GM12878 (cell line): ENCODE measurements at regions not wholly inside any gene's neighbourhood (a gene's known extent, or its start where the extent isn't known, plus 50 kb on each side); places are given as distances from the start of the nearest gene placed in this dataset.

Experiments used
- EZH2 ChIP-seq: IDR thresholded peaks from 2 replicates; pipeline ENCODE4 v1.6.1; 2012; ENCODE audit warnings: low read depth, mild to moderate bottlenecking, control low read depth, inconsistent platforms, low read length, borderline replicate concordance; ENCODE audit not compliant: control insufficient read depth
- HDGF ChIP-seq: fragments of 450-650 bp; IDR thresholded peaks from 2 replicates; pipeline ENCODE4 v1.6.1; 2016; ENCODE audit warnings: antibody characterized with exemption
- TF ChIP-seq, protein P1 (sequence below): IDR thresholded peaks from 2 replicates; pipeline ENCODE4 v1.6.1; 2012; ENCODE audit warnings: mild to moderate bottlenecking, low read depth, low read length
- TF ChIP-seq, protein P2 (sequence below), 3 experiments: IDR thresholded peaks in 2 of 3; conservative IDR thresholded peaks in 1 of 3; 2 replicates each; pipeline ENCODE4 v1.5.1; 2011; ENCODE audit warnings: low read depth in 3 of 3, low read length in 3 of 3, mild to moderate bottlenecking in 3 of 3, control low read depth in 2 of 3, moderate library complexity in 2 of 3, inconsistent platforms in 1 of 3, mixed read lengths in 1 of 3; ENCODE audit not compliant: control insufficient read depth in 2 of 3, insufficient read depth in 1 of 3; ENCODE audit errors: extremely low read depth in 1 of 3

GRCh38 chr1:69180358-69180757 is 387.4 kb upstream of the LRRC7 start:
- TF ChIP-seq, protein P1, sequence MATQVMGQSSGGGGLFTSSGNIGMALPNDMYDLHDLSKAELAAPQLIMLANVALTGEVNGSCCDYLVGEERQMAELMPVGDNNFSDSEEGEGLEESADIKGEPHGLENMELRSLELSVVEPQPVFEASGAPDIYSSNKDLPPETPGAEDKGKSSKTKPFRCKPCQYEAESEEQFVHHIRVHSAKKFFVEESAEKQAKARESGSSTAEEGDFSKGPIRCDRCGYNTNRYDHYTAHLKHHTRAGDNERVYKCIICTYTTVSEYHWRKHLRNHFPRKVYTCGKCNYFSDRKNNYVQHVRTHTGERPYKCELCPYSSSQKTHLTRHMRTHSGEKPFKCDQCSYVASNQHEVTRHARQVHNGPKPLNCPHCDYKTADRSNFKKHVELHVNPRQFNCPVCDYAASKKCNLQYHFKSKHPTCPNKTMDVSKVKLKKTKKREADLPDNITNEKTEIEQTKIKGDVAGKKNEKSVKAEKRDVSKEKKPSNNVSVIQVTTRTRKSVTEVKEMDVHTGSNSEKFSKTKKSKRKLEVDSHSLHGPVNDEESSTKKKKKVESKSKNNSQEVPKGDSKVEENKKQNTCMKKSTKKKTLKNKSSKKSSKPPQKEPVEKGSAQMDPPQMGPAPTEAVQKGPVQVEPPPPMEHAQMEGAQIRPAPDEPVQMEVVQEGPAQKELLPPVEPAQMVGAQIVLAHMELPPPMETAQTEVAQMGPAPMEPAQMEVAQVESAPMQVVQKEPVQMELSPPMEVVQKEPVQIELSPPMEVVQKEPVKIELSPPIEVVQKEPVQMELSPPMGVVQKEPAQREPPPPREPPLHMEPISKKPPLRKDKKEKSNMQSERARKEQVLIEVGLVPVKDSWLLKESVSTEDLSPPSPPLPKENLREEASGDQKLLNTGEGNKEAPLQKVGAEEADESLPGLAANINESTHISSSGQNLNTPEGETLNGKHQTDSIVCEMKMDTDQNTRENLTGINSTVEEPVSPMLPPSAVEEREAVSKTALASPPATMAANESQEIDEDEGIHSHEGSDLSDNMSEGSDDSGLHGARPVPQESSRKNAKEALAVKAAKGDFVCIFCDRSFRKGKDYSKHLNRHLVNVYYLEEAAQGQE, result no peak
- TF ChIP-seq EZH2 (no peak), HDGF (no peak)
- TF ChIP-seq, protein P2, sequence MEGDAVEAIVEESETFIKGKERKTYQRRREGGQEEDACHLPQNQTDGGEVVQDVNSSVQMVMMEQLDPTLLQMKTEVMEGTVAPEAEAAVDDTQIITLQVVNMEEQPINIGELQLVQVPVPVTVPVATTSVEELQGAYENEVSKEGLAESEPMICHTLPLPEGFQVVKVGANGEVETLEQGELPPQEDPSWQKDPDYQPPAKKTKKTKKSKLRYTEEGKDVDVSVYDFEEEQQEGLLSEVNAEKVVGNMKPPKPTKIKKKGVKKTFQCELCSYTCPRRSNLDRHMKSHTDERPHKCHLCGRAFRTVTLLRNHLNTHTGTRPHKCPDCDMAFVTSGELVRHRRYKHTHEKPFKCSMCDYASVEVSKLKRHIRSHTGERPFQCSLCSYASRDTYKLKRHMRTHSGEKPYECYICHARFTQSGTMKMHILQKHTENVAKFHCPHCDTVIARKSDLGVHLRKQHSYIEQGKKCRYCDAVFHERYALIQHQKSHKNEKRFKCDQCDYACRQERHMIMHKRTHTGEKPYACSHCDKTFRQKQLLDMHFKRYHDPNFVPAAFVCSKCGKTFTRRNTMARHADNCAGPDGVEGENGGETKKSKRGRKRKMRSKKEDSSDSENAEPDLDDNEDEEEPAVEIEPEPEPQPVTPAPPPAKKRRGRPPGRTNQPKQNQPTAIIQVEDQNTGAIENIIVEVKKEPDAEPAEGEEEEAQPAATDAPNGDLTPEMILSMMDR (IDR thresholded peaks at IDR 0.05 in 2 of 3, conservative IDR thresholded peaks at IDR 0.05 in 1 of 3; ENCODE audit: control insufficient read depth in 2 of 3, extremely low read depth in 1 of 3, insufficient read depth in 1 of 3, low read depth in 3 of 3, low read length in 3 of 3), result no peak
